ENCODE measurements at regions not wholly inside any gene's neighbourhood (a gene's known extent, or its start where the extent isn't known, plus 50 kb on each side); places are given as distances from the start of the nearest gene placed in this dataset.

DNA sequence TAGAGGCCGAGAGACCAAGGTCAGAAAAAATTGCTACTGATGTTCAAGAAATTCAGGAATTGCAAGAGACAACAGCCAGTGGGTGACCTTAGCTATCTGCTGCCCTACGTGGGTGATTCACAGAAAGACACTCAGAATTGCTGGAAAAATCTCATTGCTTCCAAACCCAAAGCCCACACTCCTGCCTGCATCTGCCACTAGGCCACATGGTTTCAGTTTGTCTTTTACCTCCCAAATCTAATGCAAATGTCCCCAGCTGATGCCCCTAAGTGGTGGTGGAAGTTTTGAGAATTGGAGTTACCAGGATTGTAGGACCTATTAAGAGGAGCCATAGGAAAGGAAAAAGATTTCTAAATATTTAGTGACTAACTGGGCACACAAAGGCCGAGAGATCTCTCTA lies 341.5 kb upstream of the CHRM3 start:
- no peak for DNase-seq (ENCODE audit: low spot score)
- intact Hi-C loops (cut with DNase I) = no loop called here

DNA sequence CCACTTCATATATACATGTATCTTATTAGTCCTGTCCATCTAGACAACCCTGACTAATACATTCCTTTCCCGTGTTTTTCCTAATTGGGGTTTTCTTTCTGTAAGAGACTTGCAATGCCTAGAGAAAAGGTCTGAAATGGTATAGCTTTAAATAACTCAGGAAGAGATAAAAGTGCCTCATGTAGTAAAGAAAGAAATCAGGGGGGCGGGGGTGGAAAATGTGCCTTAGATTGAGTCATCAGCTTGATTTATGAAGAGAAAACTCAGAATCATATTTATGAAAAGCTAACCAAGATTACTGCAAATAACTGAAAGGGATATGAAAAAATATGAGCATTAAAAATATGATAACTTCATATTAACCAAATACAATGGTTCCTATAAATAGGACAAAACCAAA lies 345.8 kb upstream of the CHRM3 start:
- no peak for DNase-seq (ENCODE audit: low spot score)
- intact Hi-C loops (cut with DNase I) = no loop called here

DNA sequence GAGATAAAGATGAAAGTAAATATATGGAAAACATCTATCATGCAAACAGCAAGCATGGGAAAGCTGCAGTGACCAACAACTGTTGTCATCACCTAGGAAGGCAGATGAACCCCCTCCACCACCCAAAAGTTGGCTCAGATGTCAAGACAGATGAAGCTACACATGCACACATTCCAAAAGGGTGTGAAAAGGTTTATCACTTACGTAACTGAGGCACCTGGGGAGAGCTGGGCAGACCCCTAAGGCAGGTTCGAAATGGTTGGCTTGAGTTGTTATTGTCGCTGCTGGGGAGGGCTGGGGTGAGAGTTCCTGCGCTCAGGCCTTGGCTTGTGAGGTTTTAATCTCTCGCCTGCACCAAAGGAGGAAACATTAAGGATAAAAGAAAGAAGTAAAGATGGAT lies 355.1 kb upstream of the CHRM3 start:
- DNase-seq (ENCODE audit: low spot score) = no peak
- intact Hi-C loops (cut with DNase I) = no loop called here

DNA sequence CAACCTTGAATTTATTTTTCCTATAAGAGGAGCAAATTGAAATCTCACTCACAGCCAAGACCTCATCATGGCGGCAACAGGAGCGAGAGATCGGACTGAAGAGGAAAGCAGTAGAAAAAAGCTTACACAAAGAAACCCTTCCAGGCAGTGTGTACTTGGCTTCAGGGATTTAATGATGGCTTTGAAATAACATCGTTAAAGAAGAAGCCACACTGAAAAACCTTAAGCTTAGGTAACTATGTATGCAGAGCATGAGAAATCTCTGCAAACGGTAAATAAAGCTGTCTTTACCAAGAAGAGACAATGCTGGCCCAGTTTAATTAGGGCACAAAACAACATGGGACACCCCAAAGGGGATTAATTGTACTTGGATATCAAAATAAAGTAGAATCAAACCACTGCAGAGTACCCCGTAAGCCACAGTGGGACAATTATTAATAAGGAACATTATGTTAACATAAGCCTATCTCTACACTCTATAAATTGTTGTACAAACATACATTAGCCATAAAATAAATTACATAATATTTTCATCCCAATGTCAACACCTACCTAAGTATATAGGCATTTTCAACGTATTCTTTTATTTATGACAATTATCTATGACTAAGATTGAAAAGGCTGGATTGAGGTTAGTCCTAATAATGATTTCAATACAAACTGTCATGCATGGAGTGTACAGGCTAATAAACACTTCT lies 360.2 kb upstream of the CHRM3 start:
- intact Hi-C loops (cut with DNase I) = no loop called here
- DNase-seq (ENCODE audit: low spot score) = no peak

DNA sequence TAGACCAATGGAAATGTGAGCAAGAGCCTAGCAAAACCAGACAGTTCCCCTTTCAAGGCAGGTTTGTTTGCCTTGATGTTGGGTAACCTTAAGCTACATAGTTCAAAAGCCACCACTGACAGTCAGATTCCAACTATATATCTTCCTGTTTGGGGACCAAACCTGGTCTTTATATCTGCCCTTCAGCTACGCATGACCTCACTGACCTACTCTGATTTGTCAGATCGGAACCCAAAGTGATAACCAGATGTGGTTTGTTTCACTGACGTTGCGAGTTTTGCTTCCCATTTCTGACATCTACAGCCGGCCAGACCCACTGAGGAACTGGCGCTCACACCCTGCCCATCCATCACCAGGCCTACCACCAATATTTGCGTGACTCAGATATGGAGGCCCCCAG lies 361.1 kb upstream of the CHRM3 start:
- intact Hi-C loops (cut with DNase I) = no loop called here
- no peak for DNase-seq (ENCODE audit: low spot score)

DNA sequence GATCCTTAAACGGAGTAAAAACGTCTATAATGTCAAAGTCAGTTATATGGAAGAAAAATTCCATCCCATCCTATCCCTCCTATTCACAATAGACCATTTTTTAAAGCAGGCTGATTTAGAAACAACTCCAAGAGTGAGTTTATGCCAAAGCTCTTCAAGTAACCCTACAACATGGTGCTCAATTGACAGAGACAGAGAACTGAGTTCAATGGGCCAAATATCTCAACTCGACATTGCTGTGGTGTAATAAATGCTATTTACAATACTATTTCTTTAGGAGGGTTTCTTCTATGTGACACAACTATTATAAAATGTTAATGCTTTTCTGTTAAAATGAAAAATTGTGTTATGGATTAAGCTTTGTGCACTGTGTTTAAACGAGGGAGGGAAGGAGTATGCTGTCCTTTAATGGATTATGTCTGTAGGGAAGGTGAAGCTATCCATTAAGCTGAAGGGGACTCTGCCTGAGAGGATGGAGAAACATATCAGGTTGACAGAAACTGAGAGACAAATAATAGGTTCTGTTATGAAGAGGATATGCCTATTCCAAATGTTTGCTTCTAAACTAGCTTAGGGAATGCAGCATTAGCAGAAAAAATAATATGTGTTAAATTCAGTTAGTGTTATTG lies 362.5 kb upstream of the CHRM3 start:
- intact Hi-C loops (cut with DNase I) = no loop called here

DNA sequence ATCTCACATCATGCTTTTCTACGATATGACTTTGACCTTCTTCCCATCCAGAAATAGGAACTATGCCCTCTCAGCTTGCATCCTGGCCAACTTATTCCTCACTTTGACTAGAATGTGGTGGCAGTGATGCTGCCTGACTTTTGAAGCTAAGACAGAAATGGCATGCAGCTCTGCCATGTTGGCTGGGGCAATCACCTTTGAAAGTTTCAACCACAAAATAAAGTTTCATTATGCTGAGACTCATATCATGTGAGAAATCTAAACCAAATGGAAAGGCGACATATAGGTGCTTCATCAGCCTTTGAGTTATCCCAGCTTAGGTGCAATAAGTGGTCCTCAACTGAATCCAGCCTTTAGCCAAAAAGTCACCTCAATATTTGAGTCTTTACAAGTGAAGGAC lies 370.0 kb upstream of the CHRM3 start:
- no peak for DNase-seq (ENCODE audit: low spot score)

More for the DNA sequence above, 362.5 kb upstream of the CHRM3 start:
- no peak for DNase-seq (ENCODE audit: low spot score)

DNA sequence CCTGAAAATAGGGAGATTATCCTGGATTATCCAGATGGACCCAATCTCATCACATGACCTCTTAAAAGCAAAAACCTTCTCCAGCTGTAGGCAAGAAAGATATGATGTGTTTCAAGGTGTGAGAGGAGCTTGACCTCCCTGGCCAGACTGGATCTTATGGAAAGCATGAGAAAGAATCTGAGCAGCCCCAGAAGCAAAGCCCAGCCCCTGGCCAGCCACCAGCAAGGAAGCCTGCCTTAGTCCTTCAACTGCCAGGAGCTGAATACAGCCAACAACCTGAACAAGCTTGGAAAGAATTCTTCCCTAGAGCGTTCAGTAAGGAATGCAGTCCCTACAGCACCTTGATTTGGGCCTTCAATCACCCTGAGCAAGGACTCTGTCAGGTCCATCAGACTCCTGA lies 375.0 kb upstream of the CHRM3 start:
- intact Hi-C loops (cut with DNase I) = no loop called here
- no peak for DNase-seq (ENCODE audit: low spot score)

More for the DNA sequence above, 370.0 kb upstream of the CHRM3 start:
- intact Hi-C loops (cut with DNase I) = no loop called here

DNA sequence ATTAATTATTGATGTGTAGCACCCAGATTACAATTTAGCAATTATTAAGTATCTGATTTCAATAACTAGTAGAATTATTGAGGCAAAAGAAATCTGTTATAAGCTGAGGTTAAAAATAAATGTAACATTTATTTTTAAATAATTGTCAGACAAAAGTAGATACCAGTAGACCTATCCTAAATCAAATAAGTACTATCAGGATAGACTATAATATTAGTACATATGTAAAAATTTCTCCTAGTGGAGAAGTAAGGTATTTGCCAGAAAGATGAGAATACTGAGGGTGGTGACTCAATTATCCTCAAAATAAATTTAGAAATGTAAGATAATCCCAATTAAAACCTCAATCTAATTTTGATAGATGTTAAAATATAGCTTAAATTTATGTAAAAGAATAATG lies 377.8 kb upstream of the CHRM3 start:
- intact Hi-C loops (cut with DNase I) = no loop called here
- DNase-seq (ENCODE audit: low spot score) = no peak

DNA sequence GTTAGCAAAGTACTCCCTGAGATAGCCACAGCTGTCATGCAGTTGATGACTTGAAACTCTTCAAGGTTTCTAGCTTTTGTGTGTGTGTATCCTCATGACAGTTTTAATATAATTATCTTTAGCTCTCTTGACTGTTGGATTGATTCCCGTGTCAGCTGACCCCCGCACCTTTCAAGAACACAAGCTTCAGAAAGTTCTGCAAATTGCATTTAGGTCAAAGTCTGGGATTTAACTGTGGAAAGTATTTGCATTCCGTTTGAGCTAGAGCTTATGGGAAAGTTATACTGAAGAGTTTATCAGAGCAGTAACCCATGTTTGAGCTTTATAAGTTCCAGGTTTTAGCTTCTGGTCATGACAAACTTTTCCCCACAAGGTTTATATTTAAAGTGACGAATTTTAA lies 380.1 kb upstream of the CHRM3 start:
- intact Hi-C loops (cut with DNase I) = no loop called here
- no peak for DNase-seq (ENCODE audit: low spot score)

DNA sequence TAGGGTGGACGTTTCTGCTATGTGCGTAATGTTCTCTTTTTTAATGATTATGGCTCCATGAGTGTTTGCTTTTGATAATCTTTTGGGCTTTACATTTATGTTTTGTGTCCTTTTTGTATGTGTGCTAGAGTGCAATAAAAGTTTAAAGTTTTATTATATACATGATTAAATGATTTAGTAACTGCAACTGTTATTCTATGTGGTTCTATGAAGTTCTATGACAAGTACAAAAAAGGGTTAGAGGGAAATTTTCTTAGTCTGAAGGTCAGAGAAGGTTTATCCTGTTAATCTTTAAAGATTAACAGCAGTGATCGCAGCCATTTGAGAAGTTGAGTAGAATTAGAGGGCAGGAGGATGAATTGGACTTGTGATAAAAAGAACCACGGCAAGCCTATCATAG lies 386.4 kb upstream of the CHRM3 start:
- intact Hi-C loops (cut with DNase I) = no loop called here
- no peak for DNase-seq (ENCODE audit: low spot score)

DNA sequence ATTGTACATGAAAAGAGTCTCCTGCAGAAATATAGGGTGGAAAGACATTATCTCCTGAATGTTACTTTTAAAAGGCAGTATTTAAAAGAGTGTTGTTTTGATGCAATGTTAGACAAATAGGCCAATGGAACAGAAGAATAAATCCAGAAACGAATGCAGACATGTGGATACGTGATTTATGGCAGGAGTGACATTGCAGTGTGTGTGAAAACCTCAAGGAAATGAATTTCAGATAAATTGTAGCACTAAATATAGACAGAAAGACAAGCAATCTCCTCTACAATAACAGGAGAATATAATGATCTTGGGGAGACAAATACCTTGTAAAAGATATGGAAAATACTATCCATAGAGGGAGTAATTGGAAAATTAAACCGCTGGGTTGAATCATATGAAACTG lies 387.8 kb upstream of the CHRM3 start:
- intact Hi-C loops (cut with DNase I) = no loop called here

DNA sequence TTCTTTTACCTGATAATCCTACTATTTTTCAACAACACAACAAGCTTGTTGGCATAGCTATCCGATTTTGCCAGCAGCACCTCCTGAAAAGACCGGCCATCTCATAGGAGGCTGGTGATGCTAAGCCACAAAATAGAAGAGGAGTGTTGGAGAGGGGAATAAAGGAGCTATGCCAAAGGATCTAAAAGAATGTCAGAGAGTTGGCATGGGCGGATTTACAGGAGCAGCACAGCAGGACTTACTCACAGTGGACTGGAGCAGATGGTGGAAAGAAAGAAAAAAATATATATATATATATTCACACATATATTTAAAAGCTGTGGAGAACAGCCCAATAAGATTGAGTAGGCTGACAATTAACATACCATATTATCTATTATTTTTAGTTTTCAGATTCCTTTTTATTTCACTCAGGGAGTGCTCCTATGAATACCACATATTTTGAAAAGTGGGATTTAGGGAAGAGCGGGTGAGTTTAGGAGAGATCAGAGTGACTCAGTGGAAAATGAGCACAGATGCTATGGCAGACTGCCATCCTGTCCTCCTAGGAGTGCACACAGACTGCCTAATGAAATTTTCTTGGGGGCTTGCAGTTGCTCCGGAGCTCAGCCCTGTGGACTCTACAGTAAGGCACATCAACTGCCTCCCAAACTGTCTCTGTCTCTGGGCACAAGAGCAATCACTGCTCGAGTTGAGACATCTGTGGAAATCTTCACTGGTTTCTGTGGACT lies 394.4 kb upstream of the CHRM3 start:
- DNase-seq (ENCODE audit: low spot score) = no peak
- intact Hi-C loops (cut with DNase I) = no loop called here

More for the DNA sequence above, 387.8 kb upstream of the CHRM3 start:
- DNase-seq (ENCODE audit: low spot score) = no peak

DNA sequence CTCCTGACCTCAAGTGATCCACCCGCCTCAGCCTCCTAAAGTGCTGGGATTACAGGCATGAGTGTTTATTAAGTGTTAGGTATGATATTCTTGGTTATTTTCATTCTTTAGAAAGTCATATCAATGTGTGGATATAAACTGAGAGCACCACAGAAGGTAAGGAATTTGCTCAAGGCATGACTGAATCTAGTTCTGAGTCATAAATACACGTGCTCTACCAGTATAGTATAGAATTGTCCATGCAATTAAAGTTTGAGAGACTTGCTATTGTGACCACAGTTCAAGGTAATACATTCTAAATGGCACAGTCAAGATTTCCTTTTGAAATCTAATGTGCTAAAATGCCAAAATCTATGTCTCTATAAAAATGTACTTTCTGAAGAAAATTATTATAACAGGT lies 401.1 kb upstream of the CHRM3 start:
- intact Hi-C loops (cut with DNase I) = no loop called here

DNA sequence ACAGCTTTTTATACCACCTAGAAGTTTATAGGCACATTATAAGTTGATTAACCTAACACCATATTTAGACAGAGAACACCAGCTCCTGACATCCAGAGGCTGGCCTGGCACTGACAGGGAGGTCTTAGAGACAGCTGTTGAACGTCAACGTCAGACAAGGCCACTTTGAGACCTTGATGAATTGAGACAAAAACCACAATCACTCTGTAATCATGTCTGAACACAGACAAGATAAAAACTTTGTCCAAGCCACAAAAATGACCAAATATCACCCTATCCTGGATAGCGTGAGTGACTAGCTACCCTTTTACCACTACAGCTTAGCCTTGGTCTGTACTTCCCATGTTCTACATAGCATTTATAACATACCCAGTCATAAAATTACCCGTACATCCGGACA lies 403.6 kb upstream of the CHRM3 start:
- DNase-seq (ENCODE audit: low spot score) = no peak
- intact Hi-C loops (cut with DNase I) = no loop called here

More for the DNA sequence above, 401.1 kb upstream of the CHRM3 start:
- no peak for DNase-seq (ENCODE audit: low spot score)

DNA sequence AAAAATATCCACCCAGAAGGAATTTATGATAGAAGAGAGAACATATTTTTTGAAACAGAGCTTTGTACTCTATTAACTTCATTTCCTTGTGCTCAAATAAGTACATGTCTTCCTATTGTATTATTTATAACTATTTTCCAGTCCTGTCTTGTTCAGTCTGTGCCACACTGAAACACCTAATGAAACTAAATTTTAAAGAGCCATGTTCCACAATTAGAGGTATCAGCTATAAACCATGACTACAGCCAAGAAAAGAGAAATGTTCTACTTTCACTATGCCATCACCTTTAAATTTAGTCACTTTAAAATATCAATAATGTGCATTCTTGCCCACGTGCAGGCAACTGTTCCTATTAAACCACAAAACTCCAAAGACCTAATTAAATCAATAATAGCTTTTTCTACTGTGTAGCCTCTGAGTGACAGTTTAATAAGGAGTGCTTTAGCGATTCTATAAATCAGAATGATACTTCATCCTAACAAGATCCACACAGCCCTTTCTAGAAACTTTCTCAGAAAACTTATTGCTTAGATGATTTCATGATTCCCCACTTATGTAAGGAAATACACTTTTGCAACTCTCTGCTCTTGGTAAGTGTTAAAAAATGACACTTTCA lies 404.9 kb upstream of the CHRM3 start:
- no peak for DNase-seq (ENCODE audit: low spot score)
- intact Hi-C loops (cut with DNase I) = no loop called here

DNA sequence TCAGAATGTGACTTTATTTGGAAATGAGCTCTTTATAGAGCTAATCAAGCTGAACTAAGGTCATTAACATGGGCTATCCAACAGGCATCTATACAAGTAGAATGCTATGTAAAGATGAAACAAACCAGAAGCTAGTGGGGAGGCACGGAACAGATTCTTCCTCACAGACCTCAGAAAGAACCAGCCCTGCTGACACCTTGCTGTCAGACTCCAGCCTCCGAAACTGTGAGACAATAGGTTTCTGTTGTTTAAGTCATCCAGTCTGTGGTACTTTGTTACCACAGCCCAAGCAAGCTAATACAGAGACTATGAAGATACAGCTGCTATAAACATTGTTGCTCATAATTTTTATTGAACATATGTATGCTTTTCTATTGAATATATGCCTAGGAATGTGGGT lies 406.3 kb upstream of the CHRM3 start:
- no peak for DNase-seq (ENCODE audit: low spot score)
- intact Hi-C loops (cut with DNase I) = no loop called here

DNA sequence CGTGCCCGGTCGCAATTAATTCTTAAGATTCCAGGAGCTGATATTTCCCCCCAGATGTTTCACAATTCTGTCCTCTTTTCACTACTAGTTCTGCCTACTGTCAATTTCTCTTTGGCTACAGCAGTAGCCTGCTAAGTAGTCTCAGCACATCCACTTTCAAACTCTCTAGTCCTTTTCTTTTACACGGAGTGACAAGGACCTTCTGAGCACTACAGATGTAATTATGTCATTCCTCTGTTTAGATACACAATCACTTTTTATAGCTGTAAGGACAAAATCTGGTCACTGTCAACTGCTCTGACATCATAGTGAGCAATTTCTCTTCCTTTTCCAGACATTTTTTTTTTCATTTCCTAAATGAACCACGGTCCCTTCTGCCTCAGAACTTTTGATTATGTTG lies 421.7 kb upstream of the CHRM3 start:
- DNase-seq (ENCODE audit: low spot score) = no peak
- intact Hi-C loops (cut with DNase I) = no loop called here

DNA sequence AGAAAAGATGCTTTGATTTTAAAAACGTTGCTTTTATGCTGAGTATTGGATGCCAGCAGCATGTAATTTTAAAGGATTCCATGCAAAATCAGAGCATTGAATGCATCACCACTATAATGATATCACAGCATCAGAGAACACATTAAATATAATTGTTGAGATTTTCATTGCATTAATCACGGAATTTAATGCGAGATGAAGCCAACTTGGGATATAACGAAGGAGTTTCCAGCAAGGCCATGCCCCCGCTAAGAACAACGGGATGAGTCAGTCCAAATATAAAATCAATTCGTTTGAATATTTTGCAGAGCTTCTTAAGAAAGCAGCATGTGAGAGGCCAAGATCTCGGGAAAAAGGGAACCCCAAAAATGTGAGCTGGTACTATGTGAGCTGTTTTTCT lies 423.4 kb upstream of the CHRM3 start:
- DNase-seq (ENCODE audit: low spot score) = no peak
- intact Hi-C loops (cut with DNase I) = no loop called here

DNA sequence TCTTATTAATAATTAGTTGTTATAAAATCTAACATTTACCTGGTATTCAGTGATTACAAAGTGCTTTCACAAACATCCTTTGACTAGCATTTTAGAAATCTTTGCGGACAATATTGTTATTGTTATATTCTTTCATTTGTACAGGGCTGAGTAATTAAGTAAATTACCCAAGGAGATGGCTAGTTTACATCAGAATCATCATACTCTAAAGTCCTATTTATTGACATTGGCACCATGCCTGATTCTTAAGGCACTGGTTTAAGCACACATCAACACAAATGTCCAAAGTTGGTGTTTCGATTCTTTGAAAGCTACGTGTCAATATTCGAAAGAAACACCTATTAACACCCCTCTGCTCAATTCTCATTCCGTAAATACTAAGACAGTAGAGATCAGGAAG lies 424.6 kb upstream of the CHRM3 start:
- DNase-seq (ENCODE audit: low spot score) = no peak
- intact Hi-C loops (cut with DNase I) = no loop called here
